Omental fat pad (tissue), 3 donors: ENCODE measurements at regions not wholly inside any gene's neighbourhood (a gene's known extent, or its start where the extent isn't known, plus 50 kb on each side); places are given as distances from the start of the nearest gene placed in this dataset.

Experiments
- ATAC-seq: fragments of 150-250 bp; one replicate; pipeline ENCODE4 v1.9.1; 2016; ENCODE audit warnings: mild to moderate bottlenecking, moderate library complexity; ENCODE audit not compliant: low FRiP score
- DNase-seq: peaks from one replicate; pipeline ENCODE4 v3.0.0-alpha.2; 2019; ENCODE audit warnings: low spot score
- CTCF ChIP-seq, 3 donors: fragments of 450-650 bp; IDR thresholded peaks; one replicate each; pipeline ENCODE4 v1.5.1; 2016 to 2017; ENCODE audit warnings: antibody characterized with exemption in 3 of 3, mild to moderate bottlenecking in 3 of 3, moderate library complexity in 2 of 3

- ATAC-seq (no peak), DNase-seq (no peak)
- no peak for TF ChIP-seq CTCF (IDR thresholded peaks at IDR 0.05)
Measured at GRCh38 chr11:62050716-62051115, 73.1 kb upstream of the INCENP start.

- ATAC-seq: no peak
- DNase-seq: no peak
- no peak for TF ChIP-seq CTCF (IDR thresholded peaks at IDR 0.05)
Measured at GRCh38 chr11:62048100-62048499, 75.7 kb upstream of the INCENP start.

GRCh38 chr11:62046568-62047100 lies 77.2 kb upstream of the INCENP start:
- TF ChIP-seq CTCF (IDR thresholded peaks at IDR 0.05): no peak
- DNase-seq (no peak), ATAC-seq (no peak)

GRCh38 chr11:62044639-62045121 lies 77.2 kb upstream of the FTH1 start:
- no peak for ATAC-seq
- DNase-seq: no peak
- no peak for TF ChIP-seq CTCF (IDR thresholded peaks at IDR 0.05)

GRCh38 chr11:62035293-62035692 lies 67.9 kb upstream of the FTH1 start:
- ATAC-seq (no peak), DNase-seq (no peak)
- no peak for TF ChIP-seq CTCF (IDR thresholded peaks at IDR 0.05)

GRCh38 chr11:62034036-62034338 lies 66.6 kb upstream of the FTH1 start:
- TF ChIP-seq CTCF (IDR thresholded peaks at IDR 0.05): no peak
- no peak for DNase-seq
- ATAC-seq: no peak

- ATAC-seq (no peak), DNase-seq (no peak)
- no peak for TF ChIP-seq CTCF (IDR thresholded peaks at IDR 0.05)
Measured at GRCh38 chr11:62033191-62034035, 66.0 kb upstream of the FTH1 start.
